Muscle of back (tissue), 3 donors: ENCODE measurements at regions not wholly inside any gene's neighbourhood (a gene's known extent, or its start where the extent isn't known, plus 50 kb on each side); places are given as distances from the start of the nearest gene placed in this dataset.
"Not testable (repeated sequence)": the region's sequence is repeated elsewhere in the genome, so short reads cannot be mapped to it uniquely, and the experiment has no call there.

ENCODE experiments used
- DNase-seq, 3 donors: peaks; one replicate each; pipeline versions ENCODE4 v3.0.0 to v3.0.0-alpha.2; 2013

GRCh38 chr6:145099713-145100112 is 635.6 kb downstream of the EPM2A start:
- no peak for DNase-seq

- DNase-seq: no peak
Observed at GRCh38 chr6:145110109-145110508, 625.2 kb downstream of the EPM2A start.

GRCh38 chr6:145111407-145111806 is 623.9 kb downstream of the EPM2A start:
- not testable (repeated sequence) for DNase-seq

- DNase-seq: peak; percentile 15 to 61 (median 32)
Observed at GRCh38 chr6:145112711-145113148, 622.6 kb downstream of the EPM2A start.

- DNase-seq: no peak
Observed at GRCh38 chr6:145115638-145116037, 619.7 kb downstream of the EPM2A start.

GRCh38 chr6:145116591-145117178 is 618.6 kb downstream of the EPM2A start:
- no peak for DNase-seq

- DNase-seq: no peak
Observed at GRCh38 chr6:145118224-145118623, 617.1 kb downstream of the EPM2A start.

GRCh38 chr6:145119081-145119480 is 616.2 kb downstream of the EPM2A start:
- no peak for DNase-seq

- no peak for DNase-seq
Observed at GRCh38 chr6:145132709-145133108, 602.6 kb downstream of the EPM2A start.

- no peak for DNase-seq
Observed at GRCh38 chr6:145135702-145136101, 599.6 kb downstream of the EPM2A start.

GRCh38 chr6:145137425-145137824 is 597.9 kb downstream of the EPM2A start:
- DNase-seq: no peak

- DNase-seq: no peak
Observed at GRCh38 chr6:145138469-145139139, 596.7 kb downstream of the EPM2A start.

GRCh38 chr6:145139140-145139850 is 596.0 kb downstream of the EPM2A start:
- DNase-seq: no peak

- no peak for DNase-seq
Observed at GRCh38 chr6:145139895-145140294, 595.4 kb downstream of the EPM2A start.

- DNase-seq: peak in 1 of 3 donors; percentile 12
Observed at GRCh38 chr6:145141572-145141971, 593.7 kb downstream of the EPM2A start.

GRCh38 chr6:145142958-145143357 is 592.4 kb downstream of the EPM2A start:
- no peak for DNase-seq

- no peak for DNase-seq
Observed at GRCh38 chr6:145143379-145143778, 591.9 kb downstream of the EPM2A start.

GRCh38 chr6:145147559-145147958 is 587.8 kb downstream of the EPM2A start:
- DNase-seq: no peak

GRCh38 chr6:145147981-145148749 is 587.2 kb downstream of the EPM2A start:
- no peak for DNase-seq

- no peak for DNase-seq
Observed at GRCh38 chr6:145148776-145149175, 586.5 kb downstream of the EPM2A start.

GRCh38 chr6:145151624-145152023 is 583.7 kb downstream of the EPM2A start:
- DNase-seq: no peak

GRCh38 chr6:145153495-145153894 is 581.8 kb downstream of the EPM2A start:
- DNase-seq: no peak
